Natural killer cell (primary cell): ENCODE measurements at regions not wholly inside any gene's neighbourhood (a gene's known extent, or its start where the extent isn't known, plus 50 kb on each side); places are given as distances from the start of the nearest gene placed in this dataset.

ENCODE experiments used
- ATAC-seq, 3 donors: fragments of 150-1000 bp in 2 of 3; fragments of 200-7000 bp in 1 of 3; cut with Tn5 transposase; 1 replicate in 1 of 3; 2 replicates in 2 of 3; pipeline ENCODE4 v1.10.0; 2021; ENCODE audit warnings: mild to moderate bottlenecking in 2 of 3, moderate library complexity in 2 of 3
- DNase-seq, 2 donors: peaks; one replicate each; pipeline versions ENCODE4 v3.0.0 to v3.0.0-alpha.2; 2013 to 2021; ENCODE audit warnings: mixed read lengths in 1 of 2
- H3K27ac ChIP-seq: one replicate; pipeline ENCODE4 v1.5.1; 2013; ENCODE audit warnings: mild to moderate bottlenecking, low read length
- H3K27me3 ChIP-seq: one replicate; pipeline ENCODE4 v1.6.1; 2013; ENCODE audit warnings: low read length; ENCODE audit not compliant: control insufficient read depth, insufficient read depth
- H3K36me3 ChIP-seq: one replicate; pipeline ENCODE4 v1.6.1; 2013; ENCODE audit warnings: low read length; ENCODE audit not compliant: control insufficient read depth, insufficient read depth
- H3K4me1 ChIP-seq: one replicate; pipeline ENCODE4 v1.6.1; 2013; ENCODE audit warnings: low read length; ENCODE audit not compliant: control insufficient read depth, insufficient read depth
- H3K4me3 ChIP-seq: one replicate; pipeline ENCODE4 v1.5.1; 2013; ENCODE audit warnings: low read length
- H3K9me3 ChIP-seq: one replicate; pipeline ENCODE4 v1.6.1; 2013; ENCODE audit warnings: low read length; ENCODE audit not compliant: control insufficient read depth, insufficient read depth
- H3K27ac Mint-ChIP-seq, 2 donors: one replicate each; pipeline ENCODE4 v1.8.0; 2022; ENCODE audit warnings: mild to moderate bottlenecking in 2 of 2, mixed read lengths in 2 of 2, moderate library complexity in 1 of 2
- H3K27me3 Mint-ChIP-seq, 2 donors: one replicate each; pipeline ENCODE4 v1.8.0; 2022; ENCODE audit warnings: low read depth in 2 of 2, mixed read lengths in 2 of 2
- H3K36me3 Mint-ChIP-seq: one replicate; pipeline ENCODE4 v1.8.0; 2022; ENCODE audit warnings: mixed read lengths
- H3K4me1 Mint-ChIP-seq, 2 donors: one replicate each; pipeline ENCODE4 v1.8.0; 2022; ENCODE audit warnings: mixed read lengths in 2 of 2
- H3K4me3 Mint-ChIP-seq: one replicate; pipeline ENCODE4 v1.8.0; 2022; ENCODE audit warnings: mild to moderate bottlenecking, moderate library complexity, mixed read lengths
- H3K9me3 Mint-ChIP-seq, 2 donors: one replicate each; pipeline ENCODE4 v1.8.0; 2022; ENCODE audit warnings: mixed read lengths in 2 of 2
- CTCF ChIP-seq: fragments of 200-600 bp; IDR thresholded peaks from one replicate; pipeline ENCODE4 v1.8.0; 2022; ENCODE audit warnings: antibody characterized with exemption
- WGBS: methylation state at CpG from one replicate; pipeline ENCODE4 v1.1.7; 2013; ENCODE audit warnings: missing lambda C conversion rate; ENCODE audit not compliant: insufficient coverage; 5-methylcytosine and 5-hydroxymethylcytosine counted together
- intact Hi-C: fragments of 100-400 bp; cut with micrococcal nuclease; formaldehyde crosslinking; loops from one replicate; pipeline ENCODE4 v1.14.2; 2022

GRCh38 chr18:78482378-78482777 lies 497.2 kb upstream of the SALL3 start:
- H3K36me3 Mint-ChIP-seq: no peaks in the 10 kb centered on the region

GRCh38 chr18:78487649-78488048 lies 492.0 kb upstream of the SALL3 start:
- intact Hi-C loops: no loop called here
- H3K9me3 ChIP-seq: no peaks in the 10 kb centered on the region
- DNase-seq (no peak), ATAC-seq (no peak)
- H3K27me3 ChIP-seq: no peaks in the 10 kb centered on the region
- no peak overlapping the region for H3K4me3 ChIP-seq
- no peaks in the 10 kb centered on the region for H3K36me3 ChIP-seq
- H3K27ac ChIP-seq: no peak overlapping the region
- H3K9me3 Mint-ChIP-seq: peaks cover 0 to 4% of the 10 kb centered on the region in 2 donors
- no peaks in the 10 kb centered on the region for H3K4me1 Mint-ChIP-seq
- no peak overlapping the region for H3K4me3 Mint-ChIP-seq
- no peaks in the 10 kb centered on the region for H3K36me3 Mint-ChIP-seq
- peaks cover 0 to 14% of the 10 kb centered on the region in 2 donors for H3K27me3 Mint-ChIP-seq
- H3K4me1 ChIP-seq: no peaks in the 10 kb centered on the region
- TF ChIP-seq CTCF: no peak
- 88% methylated on average over 6 of the region's 6 CpGs for WGBS
- no peak overlapping the region for H3K27ac Mint-ChIP-seq

More at GRCh38 chr18:78482378-78482777, 497.2 kb upstream of the SALL3 start:
- no peak overlapping the region for H3K4me3 Mint-ChIP-seq
- Histone ChIP-seq H3K4me3 (no peak overlapping the region), H3K4me1 (no peaks in the 10 kb centered on the region), H3K9me3 (no peaks in the 10 kb centered on the region), H3K27ac (no peak overlapping the region), H3K36me3 (no peaks in the 10 kb centered on the region), H3K27me3 (no peaks in the 10 kb centered on the region)
- no peak overlapping the region for H3K27ac Mint-ChIP-seq
- peaks cover 0 to 9% of the 10 kb centered on the region in 2 donors for H3K27me3 Mint-ChIP-seq
- no peaks in the 10 kb centered on the region for H3K9me3 Mint-ChIP-seq
- no peak for ATAC-seq
- TF ChIP-seq CTCF: no peak
- no peaks in the 10 kb centered on the region for H3K4me1 Mint-ChIP-seq
- DNase-seq: no peak
- 88% methylated on average over 7 of the region's 7 CpGs for WGBS
- intact Hi-C loops: no loop called here

GRCh38 chr18:78492064-78492812 lies 487.4 kb upstream of the SALL3 start:
- ATAC-seq: no peak
- H3K27me3 Mint-ChIP-seq: peaks cover 0 to 5% of the 10 kb centered on the region in 2 donors
- intact Hi-C loops: no loop called here
- no peak for DNase-seq
- WGBS: 95% methylated on average over 18 of the region's 19 CpGs
- Histone ChIP-seq H3K9me3 (no peaks in the 10 kb centered on the region), H3K27me3 (no peaks in the 10 kb centered on the region), H3K27ac (no peak overlapping the region), H3K36me3 (no peaks in the 10 kb centered on the region), H3K4me3 (no peak overlapping the region), H3K4me1 (no peaks in the 10 kb centered on the region)
- no peak for TF ChIP-seq CTCF
- peaks cover 0 to 4% of the 10 kb centered on the region in 2 donors for H3K9me3 Mint-ChIP-seq
- H3K27ac Mint-ChIP-seq: no peak overlapping the region
- H3K36me3 Mint-ChIP-seq: no peaks in the 10 kb centered on the region
- no peaks in the 10 kb centered on the region for H3K4me1 Mint-ChIP-seq
- H3K4me3 Mint-ChIP-seq: no peak overlapping the region
